Calu3 (cell line): ENCODE measurements at regions not wholly inside any gene's neighbourhood (a gene's known extent, or its start where the extent isn't known, plus 50 kb on each side); places are given as distances from the start of the nearest gene placed in this dataset.

ENCODE experiments used
- BruUV-seq: library from RNA; stranded (reverse); fragments of 400-500 nt; replicated peaks from 2 replicates; lab custom pipeline; 2021; lab: Mats Ljungman, UMichigan
- CTCF ChIA-PET: fragments of 300-600 bp; sonication (Branson Sonifier 250); formaldehyde crosslinking; loops from one replicate; lab custom pipeline; 2022; ENCODE audit warnings: antibody characterized with exemption; lab: Charles Lee
- DNase-seq: peaks from one replicate; pipeline ENCODE4 v3.0.0; 2022
- H3K27ac Mint-ChIP-seq: one replicate; pipeline ENCODE4 v1.8.0; 2022; ENCODE audit warnings: mixed read lengths; ENCODE audit not compliant: unreplicated experiment
- H3K27me3 Mint-ChIP-seq: one replicate; pipeline ENCODE4 v1.8.0; 2022; ENCODE audit warnings: mixed read lengths; ENCODE audit not compliant: unreplicated experiment
- H3K36me3 Mint-ChIP-seq: one replicate; pipeline ENCODE4 v1.8.0; 2022; ENCODE audit warnings: mild to moderate bottlenecking, moderate library complexity, mixed read lengths; ENCODE audit not compliant: insufficient read depth, unreplicated experiment
- H3K4me1 Mint-ChIP-seq: one replicate; pipeline ENCODE4 v1.8.0; 2022; ENCODE audit warnings: mild to moderate bottlenecking, low read depth, mixed read lengths; ENCODE audit not compliant: unreplicated experiment
- H3K4me3 Mint-ChIP-seq: one replicate; pipeline ENCODE4 v1.8.0; 2022; ENCODE audit warnings: mild to moderate bottlenecking, low read depth, moderate library complexity, mixed read lengths; ENCODE audit not compliant: unreplicated experiment
- H3K9me3 Mint-ChIP-seq: one replicate; pipeline ENCODE4 v1.8.0; 2022; ENCODE audit warnings: low read depth, mixed read lengths; ENCODE audit not compliant: unreplicated experiment
- intact Hi-C: fragments of 100-400 bp; cut with micrococcal nuclease; formaldehyde crosslinking; loops from one replicate; pipeline ENCODE4 v1.10.0; 2022; ENCODE audit not compliant: unreplicated experiment
- TF ChIP-seq, protein P1 (sequence below): fragments of 200-600 bp; IDR thresholded peaks from one replicate; pipeline ENCODE4 v1.8.0; 2022; ENCODE audit warnings: antibody characterized with exemption; ENCODE audit not compliant: unreplicated experiment

DNA sequence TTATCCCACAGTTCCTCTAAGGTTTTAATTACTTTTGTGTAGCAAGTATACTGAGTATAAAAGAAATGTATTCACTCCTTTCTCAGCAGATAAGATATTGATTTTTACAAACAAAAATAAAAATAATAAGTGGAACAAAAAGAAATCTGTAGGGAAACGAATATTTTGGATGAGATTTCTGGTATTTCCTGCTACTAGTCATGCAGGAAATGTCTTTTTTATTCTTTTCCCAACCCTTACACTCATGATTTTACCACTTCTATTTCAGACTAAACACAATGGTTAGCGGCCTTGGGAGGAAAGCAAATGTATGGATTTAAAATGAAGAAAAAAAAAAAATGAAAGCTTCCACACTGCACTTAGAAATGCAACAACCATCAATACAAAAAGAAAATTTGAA, 580.5 kb upstream of the MARCKS start:
- intact Hi-C loops = no loop called here
- TF ChIP-seq, protein P1, sequence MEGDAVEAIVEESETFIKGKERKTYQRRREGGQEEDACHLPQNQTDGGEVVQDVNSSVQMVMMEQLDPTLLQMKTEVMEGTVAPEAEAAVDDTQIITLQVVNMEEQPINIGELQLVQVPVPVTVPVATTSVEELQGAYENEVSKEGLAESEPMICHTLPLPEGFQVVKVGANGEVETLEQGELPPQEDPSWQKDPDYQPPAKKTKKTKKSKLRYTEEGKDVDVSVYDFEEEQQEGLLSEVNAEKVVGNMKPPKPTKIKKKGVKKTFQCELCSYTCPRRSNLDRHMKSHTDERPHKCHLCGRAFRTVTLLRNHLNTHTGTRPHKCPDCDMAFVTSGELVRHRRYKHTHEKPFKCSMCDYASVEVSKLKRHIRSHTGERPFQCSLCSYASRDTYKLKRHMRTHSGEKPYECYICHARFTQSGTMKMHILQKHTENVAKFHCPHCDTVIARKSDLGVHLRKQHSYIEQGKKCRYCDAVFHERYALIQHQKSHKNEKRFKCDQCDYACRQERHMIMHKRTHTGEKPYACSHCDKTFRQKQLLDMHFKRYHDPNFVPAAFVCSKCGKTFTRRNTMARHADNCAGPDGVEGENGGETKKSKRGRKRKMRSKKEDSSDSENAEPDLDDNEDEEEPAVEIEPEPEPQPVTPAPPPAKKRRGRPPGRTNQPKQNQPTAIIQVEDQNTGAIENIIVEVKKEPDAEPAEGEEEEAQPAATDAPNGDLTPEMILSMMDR = no peak
- Mint-ChIP-seq H3K4me3 (no peak overlapping the region), H3K27ac (no peak overlapping the region), H3K36me3 (no peaks in the 10 kb centered on the region), H3K9me3 (peaks cover 9% of the 10 kb centered on the region), H3K4me1 (no peaks in the 10 kb centered on the region), H3K27me3 (no peaks in the 10 kb centered on the region)
- CTCF ChIA-PET = no interaction called here
- no peak for DNase-seq
- no TSS peak for BruUV-seq

DNA sequence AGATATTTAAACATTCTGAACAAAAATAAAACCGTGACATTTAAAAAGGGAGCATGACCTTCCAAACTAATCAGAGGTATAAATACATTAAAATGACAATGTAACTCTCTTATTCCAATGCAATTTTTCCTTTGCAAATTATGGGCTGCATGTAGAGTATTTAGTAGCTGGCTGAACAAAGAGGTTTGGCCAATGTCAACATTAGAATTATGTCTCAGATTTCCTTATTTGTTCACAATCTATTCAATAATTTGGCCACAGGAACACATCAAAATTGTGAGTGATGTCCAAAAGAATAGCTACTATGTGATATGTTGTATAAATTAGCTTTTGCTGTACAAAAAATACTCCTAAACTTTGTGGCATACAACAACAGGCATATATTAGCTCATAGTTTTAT, 580.0 kb upstream of the MARCKS start:
- no peaks in the 10 kb centered on the region for H3K27me3 Mint-ChIP-seq
- no TSS peak for BruUV-seq
- H3K4me3 Mint-ChIP-seq = no peak overlapping the region
- H3K4me1 Mint-ChIP-seq = no peaks in the 10 kb centered on the region
- CTCF ChIA-PET = no interaction called here
- no peak overlapping the region for H3K27ac Mint-ChIP-seq
- TF ChIP-seq, protein P1 = no peak
- no peaks in the 10 kb centered on the region for H3K36me3 Mint-ChIP-seq
- no peak for DNase-seq
- peaks cover 9% of the 10 kb centered on the region for H3K9me3 Mint-ChIP-seq
- intact Hi-C loops = no loop called here

DNA sequence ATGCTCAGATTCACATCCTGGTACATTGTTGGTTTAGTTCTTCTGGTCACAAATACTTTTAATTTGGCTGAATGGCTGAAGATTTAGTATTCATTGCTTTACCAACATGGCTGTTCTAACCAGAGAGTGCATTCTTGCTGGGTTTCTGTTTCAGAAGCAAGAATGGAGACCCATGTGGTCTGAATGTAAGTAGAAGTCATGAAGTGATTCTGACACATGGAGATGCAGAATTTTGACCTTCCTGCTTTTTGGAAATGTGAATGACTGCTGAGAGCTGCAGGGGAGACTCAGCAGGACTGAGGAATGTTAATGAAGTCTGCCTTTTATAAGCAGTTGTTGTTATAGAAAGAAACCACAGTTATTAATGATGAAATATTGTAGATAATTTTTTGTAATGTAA, 576.1 kb upstream of the MARCKS start:
- Mint-ChIP-seq H3K27ac (no peak overlapping the region), H3K4me3 (no peak overlapping the region), H3K4me1 (no peaks in the 10 kb centered on the region), H3K9me3 (peaks cover 5% of the 10 kb centered on the region), H3K36me3 (no peaks in the 10 kb centered on the region), H3K27me3 (no peaks in the 10 kb centered on the region)
- BruUV-seq = no TSS peak
- intact Hi-C loops = no loop called here
- CTCF ChIA-PET = no interaction called here
- TF ChIP-seq, protein P1 = no peak
- DNase-seq = no peak

DNA sequence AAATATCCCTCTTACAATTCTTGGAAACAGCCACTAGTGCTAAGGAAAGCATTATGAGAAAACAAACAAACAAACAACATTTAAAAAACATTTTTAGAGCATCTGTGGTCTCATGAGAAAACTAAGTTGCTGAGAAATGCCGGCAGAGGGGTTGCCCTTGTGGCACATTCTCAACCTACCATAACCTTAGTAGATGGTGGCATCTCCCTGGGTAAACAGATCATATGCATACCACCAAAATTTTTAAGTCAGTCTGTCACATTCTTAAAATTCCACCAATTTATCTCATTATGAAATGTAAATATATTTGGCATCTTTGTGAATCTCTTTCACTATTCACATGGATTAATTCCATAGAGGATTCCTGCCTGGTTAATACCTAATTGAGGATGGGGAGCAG, 575.7 kb upstream of the MARCKS start:
- H3K4me3 Mint-ChIP-seq = no peak overlapping the region
- H3K27ac Mint-ChIP-seq = peak overlapping the region; percentile 38
- CTCF ChIA-PET = no interaction called here
- intact Hi-C loops = no loop called here
- no TSS peak for BruUV-seq
- no peak for DNase-seq
- H3K4me1 Mint-ChIP-seq = no peaks in the 10 kb centered on the region
- H3K9me3 Mint-ChIP-seq = peaks cover 8% of the 10 kb centered on the region
- TF ChIP-seq, protein P1 = no peak
- H3K36me3 Mint-ChIP-seq = no peaks in the 10 kb centered on the region
- H3K27me3 Mint-ChIP-seq = no peaks in the 10 kb centered on the region
